Keratinocyte (primary cell): ENCODE measurements at regions not wholly inside any gene's neighbourhood (a gene's known extent, or its start where the extent isn't known, plus 50 kb on each side); places are given as distances from the start of the nearest gene placed in this dataset.
A peak's percentile ranks its signal among the peaks of the same experiment; 100 is the strongest.

Experiments
- DNase-seq: peaks from one replicate; pipeline ENCODE4 v3.0.0-alpha.2; 2011; ENCODE audit warnings: low read depth, missing footprints, low spot score
- FAIRE-seq: peaks from 2 replicates; lab custom pipeline; 2011; peaks lifted over from hg19 to GRCh38; lab: Jason Lieb, UNC
- H2AFZ ChIP-seq: 2 replicates; pipeline ENCODE4 v1.6.0; 2012; ENCODE audit warnings: low read length, control low read depth, inconsistent platforms; ENCODE audit not compliant: control insufficient read depth
- H3K27ac ChIP-seq: 2 replicates; pipeline ENCODE4 v1.5.1; 2011; ENCODE audit warnings: low read length; ENCODE audit not compliant: control insufficient read depth, insufficient read depth
- H3K27me3 ChIP-seq: 3 replicates; pipeline ENCODE4 v1.6.0; 2011; ENCODE audit warnings: low read length; ENCODE audit not compliant: control insufficient read depth, insufficient read depth; ENCODE audit errors: extremely low read depth
- H3K36me3 ChIP-seq, 2 experiments: 2 replicates in 1 of 2; 3 replicates in 1 of 2; pipeline ENCODE4 v1.5.1; 2011; ENCODE audit warnings: low read length in 2 of 2, mild to moderate bottlenecking in 1 of 2; ENCODE audit not compliant: control insufficient read depth in 2 of 2, insufficient read depth in 2 of 2; ENCODE audit errors: extremely low read depth in 1 of 2
- H3K4me1 ChIP-seq: 3 replicates; pipeline ENCODE4 v1.5.1; 2011; ENCODE audit warnings: low read length; ENCODE audit not compliant: control insufficient read depth, insufficient read depth; ENCODE audit errors: extremely low read depth
- H3K4me2 ChIP-seq: 3 replicates; pipeline ENCODE4 v1.6.0; 2011; ENCODE audit warnings: low read depth, low read length; ENCODE audit not compliant: control insufficient read depth, insufficient read depth; ENCODE audit errors: extremely low read depth
- H3K4me3 ChIP-seq, 3 experiments: fragments of 200-600 bp in 1 of 3; sonication (generic) in 1 of 3; 2 replicates in 2 of 3; 3 replicates in 1 of 3; pipeline ENCODE4 v1.5.1; 2011 to 2016; ENCODE audit warnings: low read length in 3 of 3, mild to moderate bottlenecking in 3 of 3, control low read depth in 2 of 3, inconsistent platforms in 1 of 3, low read depth in 1 of 3, mixed read lengths in 1 of 3, mixed run types in 1 of 3, moderate library complexity in 1 of 3; ENCODE audit not compliant: control insufficient read depth in 2 of 3, insufficient read depth in 2 of 3; ENCODE audit errors: extremely low read depth in 1 of 3
- H3K79me2 ChIP-seq: 2 replicates; pipeline ENCODE4 v1.6.0; 2012; ENCODE audit warnings: low read length; ENCODE audit not compliant: control insufficient read depth, insufficient read depth
- H3K9ac ChIP-seq: 3 replicates; pipeline ENCODE4 v1.6.0; 2011; ENCODE audit warnings: low read length; ENCODE audit not compliant: control insufficient read depth, insufficient read depth; ENCODE audit errors: extremely low read depth
- H3K9me1 ChIP-seq: 3 replicates; pipeline ENCODE4 v1.6.0; 2011; ENCODE audit warnings: low read length; ENCODE audit not compliant: control insufficient read depth, insufficient read depth; ENCODE audit errors: extremely low read depth
- H3K9me3 ChIP-seq: 2 replicates; pipeline ENCODE4 v1.5.1; 2012; ENCODE audit warnings: low read depth, low read length; ENCODE audit not compliant: control insufficient read depth
- H4K20me1 ChIP-seq: 3 replicates; pipeline ENCODE4 v1.6.0; 2011; ENCODE audit warnings: low read length; ENCODE audit not compliant: control insufficient read depth, insufficient read depth; ENCODE audit errors: extremely low read depth
- CTCF ChIP-seq, 3 experiments: IDR thresholded peaks in 1 of 3; conservative IDR thresholded peaks in 1 of 3; optimal IDR thresholded peaks in 1 of 3; 2 replicates in 2 of 3; 3 replicates in 1 of 3; pipeline versions ENCODE3 to v1.5.1; 2011; ENCODE audit warnings: low read length in 3 of 3, mild to moderate bottlenecking in 3 of 3, moderate library complexity in 2 of 3, control low read depth in 1 of 3, inconsistent platforms in 1 of 3; ENCODE audit not compliant: insufficient read depth in 2 of 3; ENCODE audit errors: extremely low read depth in 1 of 3
- EZH2 ChIP-seq: IDR thresholded peaks from one replicate; pipeline ENCODE4 v1.6.1; 2012; ENCODE audit warnings: inconsistent platforms, mild to moderate bottlenecking, low read length, moderate library complexity
- dilution Hi-C: fragments of 300-500 bp; cut with MboI; formaldehyde crosslinking; loops from one replicate; pipeline ENCODE4 v1.7.0; 2020; ENCODE audit warnings: low sequenced_read_pairs; ENCODE audit not compliant: extremely low pct_ligation_motif_present

GRCh38 chr9:19920401-19920800, 131.6 kb upstream of the SLC24A2 start:
- TF ChIP-seq CTCF (optimal IDR thresholded peaks at IDR 0.05 in 1 of 3, IDR thresholded peaks at IDR 0.05 in 1 of 3, conservative IDR thresholded peaks at IDR 0.05 in 1 of 3; ENCODE audit: extremely low read depth in 1 of 3, insufficient read depth in 2 of 3, low read length in 3 of 3) (no peak), EZH2 (no peak)
- Histone ChIP-seq H3K27ac (no peak overlapping the region), H3K4me1 (no peaks in the 10 kb centered on the region), H3K79me2 (no peaks in the 10 kb centered on the region), H3K27me3 (no peaks in the 10 kb centered on the region), H3K9ac (no peak overlapping the region), H3K4me2 (no peak overlapping the region), H2AFZ (no peak overlapping the region), H3K4me3 (no peak overlapping the region), H4K20me1 (no peaks in the 10 kb centered on the region), H3K9me3 (no peaks in the 10 kb centered on the region), H3K9me1 (no peaks in the 10 kb centered on the region), H3K36me3 (no peaks in the 10 kb centered on the region)
- dilution Hi-C loops: no loop called here
- DNase-seq (no peak), FAIRE-seq (peak; percentile 9)

GRCh38 chr9:19918630-19919029, 129.8 kb upstream of the SLC24A2 start:
- DNase-seq: no peak
- TF ChIP-seq EZH2 (no peak), CTCF (optimal IDR thresholded peaks at IDR 0.05 in 1 of 3, IDR thresholded peaks at IDR 0.05 in 1 of 3, conservative IDR thresholded peaks at IDR 0.05 in 1 of 3; ENCODE audit: extremely low read depth in 1 of 3, insufficient read depth in 2 of 3, low read length in 3 of 3) (no peak)
- Histone ChIP-seq H3K9ac (no peak overlapping the region), H3K27ac (no peak overlapping the region), H3K36me3 (no peaks in the 10 kb centered on the region), H3K79me2 (no peaks in the 10 kb centered on the region), H3K9me3 (no peaks in the 10 kb centered on the region), H3K4me3 (no peak overlapping the region), H3K4me2 (no peak overlapping the region), H3K4me1 (no peaks in the 10 kb centered on the region), H3K9me1 (no peaks in the 10 kb centered on the region), H4K20me1 (no peaks in the 10 kb centered on the region), H2AFZ (no peak overlapping the region), H3K27me3 (no peaks in the 10 kb centered on the region)
- dilution Hi-C loops: no loop called here
- no peak for FAIRE-seq
